Nephron progenitor cell (in vitro differentiated cells): ENCODE measurements at regions not wholly inside any gene's neighbourhood (a gene's known extent, or its start where the extent isn't known, plus 50 kb on each side); places are given as distances from the start of the nearest gene placed in this dataset.
A peak's percentile ranks its signal among the peaks of the same experiment; 100 is the strongest.

Source experiments
- DNase-seq: peaks from one replicate; pipeline ENCODE4 v3.0.0; 2021
- H3K27ac Mint-ChIP-seq: 2 replicates; pipeline ENCODE4 v1.8.0; 2021; ENCODE audit warnings: mild to moderate bottlenecking, moderate library complexity, mixed read lengths
- H3K27me3 Mint-ChIP-seq: 2 replicates; pipeline ENCODE4 v1.8.0; 2021; ENCODE audit warnings: mild to moderate bottlenecking, low read depth, mixed read lengths; ENCODE audit not compliant: poor library complexity
- H3K36me3 Mint-ChIP-seq: 2 replicates; pipeline ENCODE4 v1.8.0; 2021; ENCODE audit warnings: low read depth, mixed read lengths
- H3K4me1 Mint-ChIP-seq: 2 replicates; pipeline ENCODE4 v1.8.0; 2021; ENCODE audit warnings: mixed read lengths
- H3K4me3 Mint-ChIP-seq: 2 replicates; pipeline ENCODE4 v1.8.0; 2021; ENCODE audit warnings: mild to moderate bottlenecking, moderate library complexity, mixed read lengths
- H3K9me3 Mint-ChIP-seq: 2 replicates; pipeline ENCODE4 v1.8.0; 2021; ENCODE audit warnings: mild to moderate bottlenecking, moderate library complexity, mixed read lengths
- TF ChIP-seq, protein P1 (sequence below): fragments of 200-600 bp; sonication (generic); IDR thresholded peaks from 2 replicates; pipeline ENCODE4 v1.5.0; 2021; ENCODE audit warnings: antibody characterized with exemption

DNA sequence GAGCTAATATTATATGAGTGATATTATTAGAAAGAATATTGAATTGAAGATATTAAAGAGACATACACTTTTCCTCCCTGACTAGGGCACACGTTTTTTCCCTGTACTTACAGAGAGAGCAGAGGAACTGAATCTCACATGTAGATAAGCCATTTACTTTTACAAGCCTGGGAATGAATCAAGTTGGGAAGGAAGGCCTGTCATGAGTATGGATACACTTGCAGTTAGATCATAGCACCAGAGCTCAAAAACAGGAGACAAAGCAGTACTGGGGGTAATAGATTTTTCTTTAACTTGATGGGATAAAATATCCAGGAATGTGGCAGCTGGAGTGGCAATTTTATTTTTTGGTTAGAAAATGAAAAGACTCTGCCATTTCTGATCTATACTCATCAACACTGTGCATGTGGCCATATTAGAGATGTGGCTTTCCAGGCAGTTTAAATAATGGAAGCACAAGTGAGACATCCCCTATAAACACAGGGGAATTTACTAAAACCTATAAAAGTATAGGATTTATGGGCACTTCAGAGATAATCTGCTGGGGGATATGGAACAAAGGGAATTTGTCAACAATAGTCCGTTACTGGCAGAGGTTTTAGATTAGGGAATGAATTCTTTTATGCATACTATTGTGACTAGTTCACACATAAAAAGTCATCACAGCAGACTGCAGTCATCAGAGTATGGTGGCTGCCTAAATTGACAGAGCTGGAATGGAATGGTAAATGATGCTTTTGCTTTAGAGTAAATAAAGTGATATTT lies 657.7 kb upstream of the MBL2 start:
- Mint-ChIP-seq H3K9me3 (no peaks in the 10 kb centered on the region), H3K4me3 (no peak overlapping the region), H3K27ac (no peak overlapping the region), H3K36me3 (no peaks in the 10 kb centered on the region), H3K4me1 (peaks cover 5% of the 10 kb centered on the region), H3K27me3 (no peaks in the 10 kb centered on the region)
- TF ChIP-seq, protein P1, sequence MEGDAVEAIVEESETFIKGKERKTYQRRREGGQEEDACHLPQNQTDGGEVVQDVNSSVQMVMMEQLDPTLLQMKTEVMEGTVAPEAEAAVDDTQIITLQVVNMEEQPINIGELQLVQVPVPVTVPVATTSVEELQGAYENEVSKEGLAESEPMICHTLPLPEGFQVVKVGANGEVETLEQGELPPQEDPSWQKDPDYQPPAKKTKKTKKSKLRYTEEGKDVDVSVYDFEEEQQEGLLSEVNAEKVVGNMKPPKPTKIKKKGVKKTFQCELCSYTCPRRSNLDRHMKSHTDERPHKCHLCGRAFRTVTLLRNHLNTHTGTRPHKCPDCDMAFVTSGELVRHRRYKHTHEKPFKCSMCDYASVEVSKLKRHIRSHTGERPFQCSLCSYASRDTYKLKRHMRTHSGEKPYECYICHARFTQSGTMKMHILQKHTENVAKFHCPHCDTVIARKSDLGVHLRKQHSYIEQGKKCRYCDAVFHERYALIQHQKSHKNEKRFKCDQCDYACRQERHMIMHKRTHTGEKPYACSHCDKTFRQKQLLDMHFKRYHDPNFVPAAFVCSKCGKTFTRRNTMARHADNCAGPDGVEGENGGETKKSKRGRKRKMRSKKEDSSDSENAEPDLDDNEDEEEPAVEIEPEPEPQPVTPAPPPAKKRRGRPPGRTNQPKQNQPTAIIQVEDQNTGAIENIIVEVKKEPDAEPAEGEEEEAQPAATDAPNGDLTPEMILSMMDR = no peak
- DNase-seq = no peak

DNA sequence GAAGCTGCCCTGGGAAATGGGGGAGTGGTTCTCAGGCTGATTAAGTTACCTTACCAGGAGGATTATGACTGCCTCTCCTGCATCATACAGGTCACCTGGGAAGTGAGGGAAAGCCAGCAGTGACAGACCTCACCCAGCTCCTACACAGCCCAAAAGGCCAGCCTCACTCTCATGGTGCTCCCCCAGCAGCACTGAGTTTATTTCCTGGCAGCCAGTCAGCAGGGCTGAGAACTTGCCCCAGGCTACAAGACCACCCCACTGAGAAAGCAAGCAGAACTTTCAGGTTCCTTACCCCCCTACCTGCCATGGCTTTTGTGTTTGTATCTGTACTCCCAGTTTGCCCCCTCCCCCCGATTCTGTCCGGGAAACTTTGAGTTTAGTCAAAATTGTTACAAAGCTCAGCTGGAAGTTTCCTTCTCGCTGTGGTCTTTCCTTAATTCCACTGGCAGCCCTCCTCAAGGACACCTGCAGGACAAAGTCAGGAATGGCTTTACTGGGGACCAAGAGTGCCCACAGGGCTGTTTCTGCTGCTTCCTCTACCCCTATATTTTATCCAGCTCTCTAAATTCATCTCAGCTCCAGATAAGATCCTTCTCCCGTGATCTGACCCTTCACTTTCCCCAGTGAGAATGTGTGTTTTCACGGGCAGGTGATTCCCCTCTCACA lies 649.8 kb upstream of the MBL2 start:
- Mint-ChIP-seq H3K27me3 (no peaks in the 10 kb centered on the region), H3K9me3 (peaks cover 16% of the 10 kb centered on the region), H3K36me3 (no peaks in the 10 kb centered on the region), H3K4me1 (peaks cover 10% of the 10 kb centered on the region), H3K4me3 (no peak overlapping the region), H3K27ac (peak overlapping the region; percentile 33)
- TF ChIP-seq, protein P1 = no peak
- no peak for DNase-seq

DNA sequence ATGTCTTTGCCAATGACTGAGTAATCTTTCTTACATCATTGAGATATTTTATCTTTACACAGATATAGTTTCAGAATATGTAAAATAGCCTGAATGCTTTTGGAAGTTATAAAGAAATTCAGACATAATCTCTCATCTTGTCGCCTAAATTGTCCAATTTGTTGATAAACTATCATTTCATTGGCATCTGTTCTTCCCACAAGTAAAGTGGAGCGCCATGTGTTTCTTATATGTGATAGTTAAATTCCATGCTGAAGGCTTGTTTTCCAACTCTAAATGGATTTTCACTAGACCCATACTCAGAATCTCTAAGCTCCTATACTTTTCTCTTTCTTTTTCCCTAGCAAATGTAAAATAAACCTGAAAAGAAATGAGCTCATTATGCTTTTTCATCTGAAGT lies 640.1 kb upstream of the MBL2 start:
- peaks cover 6% of the 10 kb centered on the region for H3K27me3 Mint-ChIP-seq
- H3K4me3 Mint-ChIP-seq = no peak overlapping the region
- no peaks in the 10 kb centered on the region for H3K4me1 Mint-ChIP-seq
- DNase-seq = no peak
- TF ChIP-seq, protein P1 = no peak
- H3K27ac Mint-ChIP-seq = no peak overlapping the region
- H3K36me3 Mint-ChIP-seq = no peaks in the 10 kb centered on the region
- no peaks in the 10 kb centered on the region for H3K9me3 Mint-ChIP-seq

DNA sequence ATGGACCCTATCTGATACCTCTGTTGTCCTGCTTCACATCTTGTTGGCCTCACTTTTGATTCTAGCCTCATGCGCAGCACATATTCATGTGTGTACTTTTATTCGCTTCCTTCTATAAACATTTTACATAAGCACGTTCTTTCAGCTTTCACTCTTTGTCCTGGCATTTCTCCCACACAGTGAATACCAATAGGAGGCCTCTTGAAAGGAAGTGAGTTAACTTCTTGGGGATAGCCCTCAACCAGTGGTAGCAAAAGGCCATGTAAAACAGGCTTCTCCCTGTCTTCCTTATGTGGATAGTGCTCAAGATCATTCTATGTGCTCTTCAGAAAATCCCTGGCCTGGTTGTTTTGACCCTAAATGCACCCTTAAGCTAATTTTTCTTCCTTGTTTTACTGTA lies 633.9 kb upstream of the MBL2 start:
- TF ChIP-seq, protein P1 = no peak
- no peak overlapping the region for H3K27ac Mint-ChIP-seq
- H3K36me3 Mint-ChIP-seq = no peaks in the 10 kb centered on the region
- H3K4me3 Mint-ChIP-seq = no peak overlapping the region
- H3K4me1 Mint-ChIP-seq = no peaks in the 10 kb centered on the region
- peaks cover 3% of the 10 kb centered on the region for H3K27me3 Mint-ChIP-seq
- H3K9me3 Mint-ChIP-seq = no peaks in the 10 kb centered on the region
- no peak for DNase-seq

DNA sequence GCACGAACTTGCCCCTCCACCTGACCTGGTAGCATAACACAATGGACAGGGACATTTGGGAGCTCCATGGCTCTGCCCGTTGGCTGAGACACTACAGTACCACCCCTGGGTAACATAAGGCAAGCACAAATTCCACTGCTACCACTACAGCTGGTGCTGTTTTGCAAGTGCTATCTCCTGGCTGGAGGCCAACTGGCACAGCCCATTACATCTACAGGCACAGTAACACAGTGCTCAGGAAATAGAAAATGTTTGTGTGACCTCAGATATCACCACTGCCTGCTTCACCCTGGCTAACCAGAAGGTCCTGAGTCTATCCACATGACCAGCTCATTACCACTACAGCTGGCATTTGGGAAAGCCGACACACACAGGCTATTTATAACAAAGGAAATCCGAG lies 631.1 kb upstream of the MBL2 start:
- H3K4me3 Mint-ChIP-seq = no peak overlapping the region
- H3K36me3 Mint-ChIP-seq = no peaks in the 10 kb centered on the region
- no peaks in the 10 kb centered on the region for H3K4me1 Mint-ChIP-seq
- no peaks in the 10 kb centered on the region for H3K9me3 Mint-ChIP-seq
- no peak overlapping the region for H3K27ac Mint-ChIP-seq
- TF ChIP-seq, protein P1 = no peak
- DNase-seq = no peak
- H3K27me3 Mint-ChIP-seq = peaks cover 3% of the 10 kb centered on the region

DNA sequence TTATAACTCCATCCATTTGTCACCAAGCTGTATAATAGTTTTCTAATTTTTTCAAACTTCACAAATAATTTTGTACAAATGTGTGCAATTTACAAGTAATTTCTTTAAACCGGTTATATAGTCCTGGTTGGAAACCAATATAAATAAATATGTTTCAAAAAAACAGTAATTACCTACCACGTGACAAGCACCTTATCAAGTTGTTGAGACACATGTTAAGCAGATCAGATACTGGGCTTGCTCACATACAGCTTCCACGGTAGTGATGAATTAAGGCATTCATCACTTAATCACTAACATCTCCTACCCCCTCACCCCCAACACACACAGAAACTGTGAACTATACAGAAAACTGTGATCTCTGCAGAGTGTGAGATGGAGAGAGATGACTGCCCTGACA lies 630.0 kb upstream of the MBL2 start:
- TF ChIP-seq, protein P1 = no peak
- H3K27ac Mint-ChIP-seq = no peak overlapping the region
- DNase-seq = no peak
- no peaks in the 10 kb centered on the region for H3K4me1 Mint-ChIP-seq
- no peak overlapping the region for H3K4me3 Mint-ChIP-seq
- no peaks in the 10 kb centered on the region for H3K27me3 Mint-ChIP-seq
- no peaks in the 10 kb centered on the region for H3K36me3 Mint-ChIP-seq
- no peaks in the 10 kb centered on the region for H3K9me3 Mint-ChIP-seq
